ENCODE measurements at regions not wholly inside any gene's neighbourhood (a gene's known extent, or its start where the extent isn't known, plus 50 kb on each side); places are given as distances from the start of the nearest gene placed in this dataset.
A peak's percentile ranks its signal among the peaks of the same experiment; 100 is the strongest.

- no peak for DNase-seq (ENCODE audit: low spot score)
Observed at GRCh38 chr7:72524037-72524436, 111.9 kb upstream of the CALN1 start.

GRCh38 chr7:72504061-72504706 lies 92.0 kb upstream of the CALN1 start:
- DNase-seq (ENCODE audit: low spot score) = peak; percentile 87

GRCh38 chr7:72503644-72504043 lies 91.5 kb upstream of the CALN1 start:
- DNase-seq (ENCODE audit: low spot score) = no peak

GRCh38 chr7:72494807-72495206 lies 82.7 kb upstream of the CALN1 start:
- DNase-seq (ENCODE audit: low spot score) = no peak

- DNase-seq (ENCODE audit: low spot score) = peak; percentile 73
Observed at GRCh38 chr7:72493850-72494661, 81.9 kb upstream of the CALN1 start.

GRCh38 chr7:72492461-72493065 lies 80.4 kb upstream of the CALN1 start:
- DNase-seq (ENCODE audit: low spot score) = no peak

- no peak for DNase-seq (ENCODE audit: low spot score)
Observed at GRCh38 chr7:72490301-72490700, 78.2 kb upstream of the CALN1 start.

- DNase-seq (ENCODE audit: low spot score) = no peak
Observed at GRCh38 chr7:72481934-72482333, 69.8 kb upstream of the CALN1 start.

GRCh38 chr7:72476608-72477305 lies 64.6 kb upstream of the CALN1 start:
- DNase-seq (ENCODE audit: low spot score) = no peak

GRCh38 chr7:72467237-72467636 lies 55.1 kb upstream of the CALN1 start:
- no peak for DNase-seq (ENCODE audit: low spot score)

- no peak for DNase-seq (ENCODE audit: low spot score)
Observed at GRCh38 chr7:72466797-72467196, 54.7 kb upstream of the CALN1 start.

GRCh38 chr7:72465521-72465920 lies 53.4 kb upstream of the CALN1 start:
- peak; percentile 81 for DNase-seq (ENCODE audit: low spot score)

- no peak for DNase-seq (ENCODE audit: low spot score)
Observed at GRCh38 chr7:72462311-72462710, 50.2 kb upstream of the CALN1 start.
